HepG2 (cell line): ENCODE measurements at regions not wholly inside any gene's neighbourhood (a gene's known extent, or its start where the extent isn't known, plus 50 kb on each side); places are given as distances from the start of the nearest gene placed in this dataset.

Experiments
- ATAC-seq: fragments of 200-7000 bp; cut with Tn5 transposase; 3 replicates; pipeline ENCODE4 v1.9.1; 2020; ENCODE audit warnings: mild to moderate bottlenecking, moderate library complexity
- BruUV-seq: library from RNA; stranded (reverse); fragments of 400-500 nt; replicated peaks from 2 replicates; lab custom pipeline; 2021; lab: Mats Ljungman, UMichigan
- CTCF ChIA-PET: fragments of 300-600 bp; formaldehyde crosslinking; extraction: SDS; loops from one replicate; lab custom pipeline; 2021; ENCODE audit warnings: low total read pairs, inconsistent platforms, low intra/inter-chr PET ratio; lab: Yijun Ruan, JAX
- POLR2A ChIA-PET: fragments of 350-600 bp; sonication (Branson Sonifier 250); formaldehyde crosslinking; loops from one replicate; lab custom pipeline; 2020; ENCODE audit warnings: antibody characterized with exemption, inconsistent platforms; lab: Yijun Ruan, JAX
- DNase-seq: peaks from one replicate; pipeline ENCODE4 v3.0.0-alpha.2; 2015; ENCODE audit warnings: low spot score
- FAIRE-seq: peaks from 3 replicates; lab custom pipeline; 2011; peaks lifted over from hg19 to GRCh38; lab: Jason Lieb, UNC
- H2AFZ ChIP-seq: one replicate; pipeline ENCODE4 v1.6.1; 2011; ENCODE audit warnings: low read length, inconsistent platforms
- H3K27ac ChIP-seq: fragments of 300-600 bp; 3 replicates; pipeline ENCODE4 v1.8.0; 2011; ENCODE audit warnings: mixed run types, mild to moderate bottlenecking, mixed read lengths, low read length, inconsistent platforms; ENCODE audit not compliant: insufficient read depth; ENCODE audit errors: extremely low read length
- H3K27me3 ChIP-seq, 2 experiments: fragments of 200-600 bp in 1 of 2; 2 replicates in 1 of 2; 3 replicates in 1 of 2; pipeline versions ENCODE4 v1.6.0 to v1.8.0; 2011; ENCODE audit warnings: low read length in 2 of 2, mild to moderate bottlenecking in 2 of 2, moderate library complexity in 2 of 2, inconsistent platforms in 1 of 2; ENCODE audit not compliant: insufficient read depth in 2 of 2, control insufficient read depth in 1 of 2
- H3K36me3 ChIP-seq, 2 experiments: fragments of 200-600 bp in 1 of 2; replicated peaks in 1 of 2; 2 replicates in 1 of 2; 3 replicates in 1 of 2; pipeline versions ENCODE4 v1.5.1 to v1.8.0; 2011; ENCODE audit warnings: low read length in 2 of 2, inconsistent platforms in 1 of 2; ENCODE audit not compliant: insufficient read depth in 2 of 2, control insufficient read depth in 1 of 2
- H3K4me1 ChIP-seq: 2 replicates; pipeline ENCODE4 v1.5.1; 2012; ENCODE audit warnings: low read length, inconsistent platforms; ENCODE audit not compliant: insufficient read depth
- H3K4me2 ChIP-seq: 2 replicates; pipeline ENCODE4 v1.6.0; 2011; ENCODE audit warnings: low read depth, low read length, inconsistent platforms
- H3K4me3 ChIP-seq, 3 experiments: fragments of 200-600 bp in 1 of 3; sonication (generic), shearing (Covaris generic) in 1 of 3; replicated peaks in 1 of 3; 2 replicates each; pipeline ENCODE4 v1.5.1; 2011 to 2016; ENCODE audit warnings: low read length in 3 of 3, inconsistent platforms in 2 of 3, low read depth in 2 of 3, mild to moderate bottlenecking in 2 of 3, control low read depth in 1 of 3, mixed read lengths in 1 of 3; ENCODE audit not compliant: insufficient read depth in 1 of 3
- H3K79me2 ChIP-seq: one replicate; pipeline ENCODE4 v1.6.1; 2011; ENCODE audit warnings: low read length, inconsistent platforms; ENCODE audit not compliant: insufficient read depth
- H3K9ac ChIP-seq: 2 replicates; pipeline ENCODE4 v1.6.0; 2011; ENCODE audit warnings: mild to moderate bottlenecking, low read depth, low read length, inconsistent platforms; ENCODE audit not compliant: insufficient read depth
- H3K9me3 ChIP-seq: 2 replicates; pipeline ENCODE4 v1.5.1; 2012; ENCODE audit warnings: mild to moderate bottlenecking, low read length
- H4K20me1 ChIP-seq: 2 replicates; pipeline ENCODE4 v1.6.0; 2011; ENCODE audit warnings: inconsistent platforms, mild to moderate bottlenecking, low read length, moderate library complexity; ENCODE audit not compliant: insufficient read depth
- ELF1 ChIP-seq: sonication (generic); formaldehyde crosslinking; IDR thresholded peaks from 2 replicates; pipeline ENCODE4 v1.4.0; 2020; ENCODE audit warnings: missing genetic modification reagents
- KDM3A ChIP-seq: IDR thresholded peaks from 2 replicates; pipeline ENCODE4 v1.6.1; 2018; ENCODE audit warnings: low read depth, missing compliant biosample characterization
- KDM5B ChIP-seq: sonication (generic); formaldehyde crosslinking; IDR thresholded peaks from 2 replicates; pipeline ENCODE4 v1.4.0; 2020; ENCODE audit warnings: missing genetic modification reagents, mild to moderate bottlenecking, borderline replicate concordance
- KLF16 ChIP-seq, 2 experiments: sonication (generic) in 1 of 2; formaldehyde crosslinking in 1 of 2; IDR thresholded peaks; 2 replicates each; pipeline versions ENCODE4 v1.6.1 to v1.8.0; 2016 to 2023; ENCODE audit warnings: missing genetic modification reagents in 2 of 2, missing compliant biosample characterization in 1 of 2
- SAP130 ChIP-seq: IDR thresholded peaks from 2 replicates; pipeline ENCODE4 v1.6.1; 2016; ENCODE audit warnings: low read depth
- SKI ChIP-seq: fragments of 450-650 bp; IDR thresholded peaks from one replicate; pipeline ENCODE4 v1.6.1; 2018; ENCODE audit warnings: mild to moderate bottlenecking; ENCODE audit not compliant: partially characterized antibody
- TP53 ChIP-seq: sonication (generic); formaldehyde crosslinking; conservative IDR thresholded peaks from 2 replicates; pipeline ENCODE4 v1.4.0; 2020; ENCODE audit warnings: missing genetic modification reagents
- ZBTB49 ChIP-seq: sonication (generic); formaldehyde crosslinking; IDR thresholded peaks from 2 replicates; pipeline ENCODE4 v1.4.0; 2020; ENCODE audit warnings: missing genetic modification reagents, borderline replicate concordance
- ZFP82 ChIP-seq: sonication (generic); formaldehyde crosslinking; IDR thresholded peaks from 2 replicates; pipeline ENCODE4 v1.5.1; 2020; ENCODE audit warnings: mild to moderate bottlenecking, missing genetic modification reagents, borderline replicate concordance
- ZMYM3 ChIP-seq: sonication (generic); formaldehyde crosslinking; IDR thresholded peaks from 2 replicates; pipeline ENCODE4 v1.5.1; 2020; ENCODE audit warnings: mild to moderate bottlenecking, missing genetic modification reagents
- ZNF124 ChIP-seq: sonication (generic); formaldehyde crosslinking; IDR thresholded peaks from 2 replicates; pipeline ENCODE4 v1.4.0; 2020; ENCODE audit warnings: missing genetic modification reagents
- ZNF24 ChIP-seq: fragments of 450-650 bp; IDR thresholded peaks from 2 replicates; pipeline ENCODE4 v1.6.1; 2017; ENCODE audit warnings: antibody characterized with exemption, mild to moderate bottlenecking
- ZNF350 ChIP-seq: sonication (generic); formaldehyde crosslinking; IDR thresholded peaks from 2 replicates; pipeline ENCODE4 v1.4.0; 2020; ENCODE audit warnings: mild to moderate bottlenecking, low read depth, missing genetic modification reagents, borderline replicate concordance
- ZNF446 ChIP-seq: sonication (generic); formaldehyde crosslinking; IDR thresholded peaks from 2 replicates; pipeline ENCODE4 v1.5.0; 2020; ENCODE audit warnings: mild to moderate bottlenecking, missing genetic modification reagents
- ZNF460 ChIP-seq: sonication (generic); formaldehyde crosslinking; IDR thresholded peaks from 2 replicates; pipeline ENCODE4 v1.5.1; 2020; ENCODE audit warnings: missing genetic modification reagents, mild to moderate bottlenecking, borderline replicate concordance
- ZNF652 ChIP-seq: IDR thresholded peaks from 2 replicates; pipeline ENCODE4 v1.6.1; 2016; ENCODE audit warnings: low read depth, borderline replicate concordance
- ZNF792 ChIP-seq: IDR thresholded peaks from 2 replicates; pipeline ENCODE4 v1.6.1; 2016
- in situ Hi-C: cut with HindIII; loops from 2 replicates; pipeline ENCODE4 v1.10.0; 2017; ENCODE audit warnings: low pct_unique_long_range_greater_than_20kb; ENCODE audit not compliant: extremely low pct_ligation_motif_present
- intact Hi-C: fragments of 100-400 bp; cut with micrococcal nuclease; formaldehyde crosslinking; loops from one replicate; pipeline ENCODE4 v1.10.0; 2022; ENCODE audit not compliant: unreplicated experiment
- TF ChIP-seq, protein P1 (sequence below): sonication (generic); formaldehyde crosslinking; IDR thresholded peaks from 2 replicates; pipeline ENCODE4 v1.4.0; 2020; ENCODE audit warnings: missing genetic modification reagents
- TF ChIP-seq, protein P2 (sequence below): sonication (generic); formaldehyde crosslinking; IDR thresholded peaks from 2 replicates; pipeline ENCODE4 v1.9.0; 2022; ENCODE audit warnings: low read depth, missing genetic modification reagents
- TF ChIP-seq, protein P3 (sequence below): sonication (generic); formaldehyde crosslinking; IDR thresholded peaks from 2 replicates; pipeline ENCODE4 v1.4.0; 2020; ENCODE audit warnings: missing genetic modification reagents

DNA sequence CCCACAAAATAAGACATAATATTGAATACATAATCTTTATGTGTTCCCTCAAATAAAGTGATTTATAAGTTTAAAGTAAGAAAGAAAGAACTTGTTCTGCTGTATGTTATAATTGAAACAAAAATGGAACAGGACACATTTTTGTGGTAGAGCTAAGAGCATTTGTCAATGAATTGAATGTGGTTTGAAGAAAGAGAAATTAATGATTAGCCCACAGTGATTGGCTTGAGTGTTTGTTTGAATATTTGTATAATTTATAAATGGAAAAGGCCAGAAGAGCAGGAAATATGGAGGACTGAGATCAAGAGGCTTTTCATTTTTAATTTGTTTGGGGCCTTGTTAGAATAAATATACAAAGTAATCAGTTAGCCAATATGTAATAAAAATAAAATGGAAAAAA lies 395.1 kb upstream of the CDH19 start:
- TF ChIP-seq ZNF460: no peak
- TF ChIP-seq SAP130 (CRISPR knock-in tag): no peak
- TF ChIP-seq, protein P1, sequence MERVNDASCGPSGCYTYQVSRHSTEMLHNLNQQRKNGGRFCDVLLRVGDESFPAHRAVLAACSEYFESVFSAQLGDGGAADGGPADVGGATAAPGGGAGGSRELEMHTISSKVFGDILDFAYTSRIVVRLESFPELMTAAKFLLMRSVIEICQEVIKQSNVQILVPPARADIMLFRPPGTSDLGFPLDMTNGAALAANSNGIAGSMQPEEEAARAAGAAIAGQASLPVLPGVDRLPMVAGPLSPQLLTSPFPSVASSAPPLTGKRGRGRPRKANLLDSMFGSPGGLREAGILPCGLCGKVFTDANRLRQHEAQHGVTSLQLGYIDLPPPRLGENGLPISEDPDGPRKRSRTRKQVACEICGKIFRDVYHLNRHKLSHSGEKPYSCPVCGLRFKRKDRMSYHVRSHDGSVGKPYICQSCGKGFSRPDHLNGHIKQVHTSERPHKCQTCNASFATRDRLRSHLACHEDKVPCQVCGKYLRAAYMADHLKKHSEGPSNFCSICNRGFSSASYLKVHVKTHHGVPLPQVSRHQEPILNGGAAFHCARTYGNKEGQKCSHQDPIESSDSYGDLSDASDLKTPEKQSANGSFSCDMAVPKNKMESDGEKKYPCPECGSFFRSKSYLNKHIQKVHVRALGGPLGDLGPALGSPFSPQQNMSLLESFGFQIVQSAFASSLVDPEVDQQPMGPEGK: no peak
- no peak for TF ChIP-seq ZBTB49 (CRISPR knock-in tag)
- no peak for TF ChIP-seq SKI
- no peak for TF ChIP-seq ZNF350
- no peak for TF ChIP-seq KLF16 (CRISPR knock-in tag; IDR thresholded peaks at IDR 0.05)
- no peak for TF ChIP-seq KDM5B (CRISPR knock-in tag)
- TF ChIP-seq ZFP82 (CRISPR knock-in tag): no peak
- TF ChIP-seq TP53: no peak
- TF ChIP-seq, protein P2, sequence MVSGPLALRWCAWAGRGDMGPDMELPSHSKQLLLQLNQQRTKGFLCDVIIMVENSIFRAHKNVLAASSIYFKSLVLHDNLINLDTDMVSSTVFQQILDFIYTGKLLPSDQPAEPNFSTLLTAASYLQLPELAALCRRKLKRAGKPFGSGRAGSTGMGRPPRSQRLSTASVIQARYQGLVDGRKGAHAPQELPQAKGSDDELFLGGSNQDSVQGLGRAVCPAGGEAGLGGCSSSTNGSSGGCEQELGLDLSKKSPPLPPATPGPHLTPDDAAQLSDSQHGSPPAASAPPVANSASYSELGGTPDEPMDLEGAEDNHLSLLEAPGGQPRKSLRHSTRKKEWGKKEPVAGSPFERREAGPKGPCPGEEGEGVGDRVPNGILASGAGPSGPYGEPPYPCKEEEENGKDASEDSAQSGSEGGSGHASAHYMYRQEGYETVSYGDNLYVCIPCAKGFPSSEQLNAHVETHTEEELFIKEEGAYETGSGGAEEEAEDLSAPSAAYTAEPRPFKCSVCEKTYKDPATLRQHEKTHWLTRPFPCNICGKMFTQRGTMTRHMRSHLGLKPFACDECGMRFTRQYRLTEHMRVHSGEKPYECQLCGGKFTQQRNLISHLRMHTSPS (CRISPR knock-in tag): no peak
- no peak for TF ChIP-seq ZNF124 (CRISPR knock-in tag)
- no peak for TF ChIP-seq ZMYM3 (CRISPR knock-in tag)
- TF ChIP-seq ZNF792 (CRISPR knock-in tag): no peak
- TF ChIP-seq, protein P3, sequence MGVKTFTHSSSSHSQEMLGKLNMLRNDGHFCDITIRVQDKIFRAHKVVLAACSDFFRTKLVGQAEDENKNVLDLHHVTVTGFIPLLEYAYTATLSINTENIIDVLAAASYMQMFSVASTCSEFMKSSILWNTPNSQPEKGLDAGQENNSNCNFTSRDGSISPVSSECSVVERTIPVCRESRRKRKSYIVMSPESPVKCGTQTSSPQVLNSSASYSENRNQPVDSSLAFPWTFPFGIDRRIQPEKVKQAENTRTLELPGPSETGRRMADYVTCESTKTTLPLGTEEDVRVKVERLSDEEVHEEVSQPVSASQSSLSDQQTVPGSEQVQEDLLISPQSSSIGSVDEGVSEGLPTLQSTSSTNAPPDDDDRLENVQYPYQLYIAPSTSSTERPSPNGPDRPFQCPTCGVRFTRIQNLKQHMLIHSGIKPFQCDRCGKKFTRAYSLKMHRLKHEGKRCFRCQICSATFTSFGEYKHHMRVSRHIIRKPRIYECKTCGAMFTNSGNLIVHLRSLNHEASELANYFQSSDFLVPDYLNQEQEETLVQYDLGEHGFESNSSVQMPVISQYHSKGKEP (CRISPR knock-in tag): no peak
- no peak for TF ChIP-seq ELF1
- TF ChIP-seq ZNF652: no peak
- TF ChIP-seq KDM3A (CRISPR knock-in tag): no peak
- no peak for TF ChIP-seq ZNF24
- TF ChIP-seq ZNF446: no peak
- Histone ChIP-seq H3K4me1 (no peaks in the 10 kb centered on the region), H2AFZ (no peak overlapping the region), H3K4me3 (no peak overlapping the region), H3K9me3 (no peaks in the 10 kb centered on the region), H3K27ac (no peak overlapping the region), H3K27me3 (no peaks in the 10 kb centered on the region), H3K36me3 (no peaks in the 10 kb centered on the region), H3K9ac (no peak overlapping the region), H3K4me2 (no peak overlapping the region), H4K20me1 (no peaks in the 10 kb centered on the region), H3K79me2 (no peaks in the 10 kb centered on the region)
- no TSS peak for BruUV-seq
- DNase-seq (no peak), FAIRE-seq (no peak), ATAC-seq (no peak)
- in situ Hi-C loops: no loop called here
- POLR2A ChIA-PET: no interaction called here
- CTCF ChIA-PET: no interaction called here
- intact Hi-C loops: no loop called here
